IPS DF 4.7 (cell line): ENCODE measurements at regions not wholly inside any gene's neighbourhood (a gene's known extent, or its start where the extent isn't known, plus 50 kb on each side); places are given as distances from the start of the nearest gene placed in this dataset.
A peak's percentile ranks its signal among the peaks of the same experiment; 100 is the strongest.

Source experiments
- DNase-seq: peaks from one replicate; pipeline ENCODE4 v3.0.0-alpha.2; 2013; ENCODE audit warnings: low spot score; ENCODE audit errors: extremely low read depth

- no peak for DNase-seq
Measured at GRCh38 chr5:23253621-23254198, 253.7 kb upstream of the PRDM9 start.

GRCh38 chr5:23242891-23243290 lies 264.5 kb upstream of the PRDM9 start:
- no peak for DNase-seq

- no peak for DNase-seq
Measured at GRCh38 chr5:23235246-23235645, 272.2 kb upstream of the PRDM9 start.

- peak; percentile 68 for DNase-seq
Measured at GRCh38 chr5:23234197-23234596, 273.2 kb upstream of the PRDM9 start.

- DNase-seq, result no peak
Measured at GRCh38 chr5:23223846-23224245, 283.6 kb upstream of the PRDM9 start.

GRCh38 chr5:23221831-23222230 lies 285.6 kb upstream of the PRDM9 start:
- DNase-seq, result no peak

- no peak for DNase-seq
Measured at GRCh38 chr5:23217159-23217558, 290.2 kb upstream of the PRDM9 start.

GRCh38 chr5:23216345-23216744 lies 291.1 kb upstream of the PRDM9 start:
- no peak for DNase-seq

- DNase-seq, result peak; percentile 60
Measured at GRCh38 chr5:23208959-23209431, 298.4 kb upstream of the PRDM9 start.

- DNase-seq, result no peak
Measured at GRCh38 chr5:23204111-23204510, 303.3 kb upstream of the PRDM9 start.

- peak; percentile 30 for DNase-seq
Measured at GRCh38 chr5:23169660-23170416, 316.7 kb upstream of the CDH12 start.

- no peak for DNase-seq
Measured at GRCh38 chr5:23164971-23165370, 311.8 kb upstream of the CDH12 start.

- no peak for DNase-seq
Measured at GRCh38 chr5:23158179-23158578, 305.0 kb upstream of the CDH12 start.

GRCh38 chr5:23157716-23158115 lies 304.6 kb upstream of the CDH12 start:
- DNase-seq, result no peak

- DNase-seq, result no peak
Measured at GRCh38 chr5:23157169-23157568, 304.0 kb upstream of the CDH12 start.

- DNase-seq, result no peak
Measured at GRCh38 chr5:23147625-23148024, 294.5 kb upstream of the CDH12 start.

GRCh38 chr5:23146183-23146582 lies 293.0 kb upstream of the CDH12 start:
- DNase-seq, result no peak

GRCh38 chr5:23139338-23140171 lies 286.4 kb upstream of the CDH12 start:
- DNase-seq, result peak; percentile 14

- DNase-seq, result no peak
Measured at GRCh38 chr5:23136958-23137357, 283.8 kb upstream of the CDH12 start.

GRCh38 chr5:23132231-23132630 lies 279.1 kb upstream of the CDH12 start:
- DNase-seq, result no peak

GRCh38 chr5:23112237-23112636 lies 259.1 kb upstream of the CDH12 start:
- no peak for DNase-seq

- DNase-seq, result no peak
Measured at GRCh38 chr5:23105021-23105420, 251.9 kb upstream of the CDH12 start.
